Coronary artery (tissue), 2 donors: ENCODE measurements at regions not wholly inside any gene's neighbourhood (a gene's known extent, or its start where the extent isn't known, plus 50 kb on each side); places are given as distances from the start of the nearest gene placed in this dataset.

Experiments
- DNase-seq: peaks from one replicate; pipeline ENCODE4 v3.0.0-alpha.2; 2017; ENCODE audit warnings: low spot score
- H3K27ac ChIP-seq, 2 donors: fragments of 200-600 bp; sonication (generic); one replicate each; pipeline ENCODE4 v1.5.1; 2016 to 2019
- H3K4me3 ChIP-seq: fragments of 200-600 bp; sonication (generic); 2 replicates; pipeline ENCODE4 v1.5.1; 2016; ENCODE audit warnings: mild to moderate bottlenecking, moderate library complexity
- TF ChIP-seq, protein P1 (sequence below): fragments of 200-600 bp; sonication (generic); IDR thresholded peaks from one replicate; pipeline ENCODE4 v1.5.1; 2019; ENCODE audit warnings: antibody characterized with exemption

DNA sequence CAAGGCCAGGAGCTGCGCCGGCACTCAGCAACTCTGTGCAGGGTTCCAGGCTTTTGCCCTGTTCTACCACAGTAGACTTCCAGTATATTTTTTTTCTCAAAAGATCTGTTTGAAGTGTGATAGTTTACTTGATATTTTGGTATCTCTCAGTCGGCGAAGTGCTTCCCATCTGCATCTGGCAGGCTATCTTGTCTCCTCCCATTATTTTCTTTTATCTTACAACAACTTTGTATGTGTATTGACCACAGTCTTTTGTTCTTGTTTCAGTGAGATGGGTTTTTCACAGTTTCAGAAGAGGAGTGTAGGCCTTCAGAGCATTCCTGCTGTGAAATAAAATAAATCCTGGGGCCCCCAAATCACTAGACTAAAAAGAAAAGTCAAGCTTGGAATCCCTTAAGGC is 292.9 kb downstream of the PTGER3 start:
- Histone ChIP-seq H3K27ac (no peak overlapping the region), H3K4me3 (no peak overlapping the region)
- TF ChIP-seq, protein P1, sequence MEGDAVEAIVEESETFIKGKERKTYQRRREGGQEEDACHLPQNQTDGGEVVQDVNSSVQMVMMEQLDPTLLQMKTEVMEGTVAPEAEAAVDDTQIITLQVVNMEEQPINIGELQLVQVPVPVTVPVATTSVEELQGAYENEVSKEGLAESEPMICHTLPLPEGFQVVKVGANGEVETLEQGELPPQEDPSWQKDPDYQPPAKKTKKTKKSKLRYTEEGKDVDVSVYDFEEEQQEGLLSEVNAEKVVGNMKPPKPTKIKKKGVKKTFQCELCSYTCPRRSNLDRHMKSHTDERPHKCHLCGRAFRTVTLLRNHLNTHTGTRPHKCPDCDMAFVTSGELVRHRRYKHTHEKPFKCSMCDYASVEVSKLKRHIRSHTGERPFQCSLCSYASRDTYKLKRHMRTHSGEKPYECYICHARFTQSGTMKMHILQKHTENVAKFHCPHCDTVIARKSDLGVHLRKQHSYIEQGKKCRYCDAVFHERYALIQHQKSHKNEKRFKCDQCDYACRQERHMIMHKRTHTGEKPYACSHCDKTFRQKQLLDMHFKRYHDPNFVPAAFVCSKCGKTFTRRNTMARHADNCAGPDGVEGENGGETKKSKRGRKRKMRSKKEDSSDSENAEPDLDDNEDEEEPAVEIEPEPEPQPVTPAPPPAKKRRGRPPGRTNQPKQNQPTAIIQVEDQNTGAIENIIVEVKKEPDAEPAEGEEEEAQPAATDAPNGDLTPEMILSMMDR = no peak
- no peak for DNase-seq

DNA sequence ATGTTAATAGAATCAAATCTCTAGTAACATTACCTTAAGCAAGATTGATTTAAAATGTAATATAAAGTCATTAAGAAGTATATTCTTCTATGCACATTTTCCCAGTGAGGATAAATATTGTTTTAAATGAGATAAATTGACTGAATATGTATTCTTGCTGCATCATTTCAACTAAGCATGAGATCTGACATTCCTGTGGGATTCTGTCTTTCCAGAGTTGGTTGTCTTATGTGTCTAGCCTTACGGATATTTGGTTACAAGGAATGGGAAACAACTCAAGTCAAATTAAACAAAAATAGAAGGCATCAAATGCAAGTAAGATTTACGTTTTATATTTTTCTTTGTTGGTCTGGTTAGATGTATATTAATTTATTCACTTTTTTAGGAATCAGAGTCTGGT is 287.5 kb downstream of the PTGER3 start:
- DNase-seq = no peak
- TF ChIP-seq, protein P1 = no peak
- H3K27ac ChIP-seq = no peak overlapping the region
- H3K4me3 ChIP-seq = no peak overlapping the region

DNA sequence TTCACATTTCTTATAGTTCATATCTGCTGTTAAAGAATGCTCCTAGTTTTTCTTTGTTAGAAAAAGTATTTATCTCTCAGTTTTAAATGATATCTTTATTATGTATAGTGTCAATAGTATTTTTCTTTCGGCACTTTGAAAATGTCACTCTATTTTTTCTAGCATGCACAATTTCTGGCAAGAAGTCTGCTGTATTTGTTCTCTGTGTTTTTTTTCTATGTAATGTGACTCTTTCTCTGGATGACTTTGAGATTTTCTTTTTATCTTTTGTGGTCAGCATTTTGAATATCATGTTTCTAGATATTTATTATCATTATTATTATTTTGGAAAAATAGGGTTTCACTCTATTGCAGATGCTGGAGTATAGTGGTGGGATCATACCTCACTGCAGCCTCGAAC is 285.2 kb downstream of the PTGER3 start:
- TF ChIP-seq, protein P1 = no peak
- DNase-seq = no peak
- no peak overlapping the region for H3K27ac ChIP-seq
- no peak overlapping the region for H3K4me3 ChIP-seq

DNA sequence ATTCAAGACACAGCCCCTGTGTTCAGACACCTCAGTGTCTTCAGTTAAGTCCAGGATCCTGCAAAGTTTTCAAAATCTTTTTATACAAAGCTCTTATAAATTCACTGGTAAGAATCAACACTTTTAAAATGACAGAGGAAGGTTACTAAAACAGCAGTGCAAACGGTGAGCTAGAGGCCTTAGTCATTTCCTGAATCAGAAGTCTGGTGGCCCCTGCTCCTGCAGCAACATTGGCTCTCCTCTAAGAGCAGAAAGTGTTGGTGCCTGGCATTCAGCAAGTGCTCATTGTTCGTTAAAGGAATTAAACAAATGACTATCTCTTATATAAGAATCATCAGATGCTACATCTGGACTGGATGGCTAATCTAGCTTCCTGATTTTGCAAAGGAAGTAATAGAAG is 282.9 kb downstream of the PTGER3 start:
- Histone ChIP-seq H3K4me3 (no peak overlapping the region), H3K27ac (no peak overlapping the region)
- DNase-seq = no peak
- TF ChIP-seq, protein P1 = no peak

DNA sequence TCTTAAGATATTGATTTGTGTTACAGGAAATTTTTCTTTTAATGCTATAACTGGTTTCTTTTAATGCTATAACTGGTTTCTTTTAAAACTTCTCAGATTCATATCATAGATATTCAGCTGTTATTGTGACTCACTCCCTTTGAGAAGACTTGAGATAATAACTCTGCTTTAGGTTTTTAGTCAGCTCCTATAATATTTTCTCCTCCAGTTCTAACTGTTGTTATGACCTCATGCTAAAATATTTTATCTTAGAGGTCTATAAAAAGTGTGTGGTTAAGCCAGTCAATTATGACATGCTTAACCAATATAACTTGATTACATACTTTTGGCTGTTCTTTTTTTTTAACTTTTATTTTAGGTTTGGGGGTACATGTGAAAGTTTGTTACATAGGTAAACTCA is 280.2 kb downstream of the PTGER3 start:
- TF ChIP-seq, protein P1 = no peak
- H3K4me3 ChIP-seq = no peak overlapping the region
- H3K27ac ChIP-seq = no peak overlapping the region
- DNase-seq = no peak

DNA sequence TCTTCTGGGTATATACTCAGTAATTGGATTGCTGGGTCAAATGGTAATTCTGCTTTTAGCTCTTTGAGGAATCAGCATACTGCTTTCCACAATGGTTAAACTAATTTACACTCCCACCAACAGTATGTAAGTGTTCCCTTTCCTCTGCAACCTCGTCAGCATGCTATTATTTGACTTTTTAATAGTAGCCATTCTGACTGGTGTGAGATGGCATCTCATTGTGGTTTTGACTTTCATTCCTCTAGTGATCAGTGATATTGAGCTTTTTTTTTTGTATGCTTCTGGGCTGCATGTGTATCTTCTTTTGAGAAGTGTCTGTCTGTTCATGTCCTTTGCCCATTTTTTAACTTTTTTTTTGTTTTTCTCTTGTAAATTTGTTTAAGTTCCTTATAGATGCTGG is 279.4 kb downstream of the PTGER3 start:
- DNase-seq = no peak
- no peak overlapping the region for H3K27ac ChIP-seq
- TF ChIP-seq, protein P1 = no peak
- H3K4me3 ChIP-seq = no peak overlapping the region

DNA sequence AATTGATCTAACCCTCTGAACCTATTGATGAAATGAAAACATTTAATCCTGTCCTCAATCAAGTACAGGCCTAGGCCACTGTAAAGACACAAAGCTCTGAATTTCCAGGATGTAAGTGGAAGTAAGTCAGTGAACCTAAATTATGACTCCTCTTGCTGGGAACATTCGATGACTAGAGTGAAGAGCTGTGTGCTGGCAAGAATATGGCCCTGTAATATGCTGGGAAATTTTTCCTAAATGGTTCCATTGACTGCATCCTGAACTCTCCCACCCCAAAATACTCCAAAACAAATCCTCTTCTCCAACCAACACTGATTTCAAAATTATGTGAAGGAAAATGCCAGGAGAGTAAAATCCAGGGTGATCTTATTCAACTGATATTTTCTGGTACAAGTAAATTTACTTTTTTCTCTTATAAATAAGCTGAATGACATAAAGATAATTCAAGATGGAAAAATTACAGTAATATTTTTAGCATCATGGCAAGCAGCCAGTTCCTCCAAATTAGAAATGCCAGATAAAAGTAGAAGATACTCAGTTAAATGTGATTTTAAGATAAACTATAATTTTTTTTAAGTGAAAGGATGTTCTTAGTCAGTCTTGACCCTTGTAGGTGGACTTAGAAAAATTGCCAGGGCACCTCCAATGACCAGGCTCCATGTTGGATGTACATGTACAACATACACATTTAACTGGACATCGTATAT is 269.4 kb downstream of the PTGER3 start:
- TF ChIP-seq, protein P1 = no peak
- H3K27ac ChIP-seq = no peak overlapping the region
- no peak for DNase-seq
- H3K4me3 ChIP-seq = no peak overlapping the region
